DMS153 (cell line): ENCODE measurements at regions not wholly inside any gene's neighbourhood (a gene's known extent, or its start where the extent isn't known, plus 50 kb on each side); places are given as distances from the start of the nearest gene placed in this dataset.

Experiments used
- DNase-seq: peaks from one replicate; lab custom pipeline; 2025; lab: John Stamatoyannopoulos, UW

DNA sequence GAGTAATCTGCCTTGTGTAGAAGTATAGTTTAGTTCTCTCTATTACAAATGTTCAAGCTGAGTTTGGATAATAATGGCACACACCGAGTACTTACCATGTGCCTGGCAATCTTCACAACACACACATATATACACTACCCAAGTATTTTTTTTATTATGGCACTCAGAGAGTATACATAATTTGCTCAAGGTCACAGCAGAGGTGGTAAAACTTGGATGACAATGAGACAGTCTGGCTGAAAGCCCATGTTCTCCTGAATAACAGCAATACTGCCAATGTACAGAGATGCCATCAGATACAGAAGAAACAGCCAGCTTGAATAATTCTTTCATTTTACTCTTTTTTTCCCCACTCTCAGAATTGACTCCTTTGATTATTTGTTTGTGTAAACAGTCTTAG is 460.0 kb downstream of the CNTN6 start:
- no peak for DNase-seq

DNA sequence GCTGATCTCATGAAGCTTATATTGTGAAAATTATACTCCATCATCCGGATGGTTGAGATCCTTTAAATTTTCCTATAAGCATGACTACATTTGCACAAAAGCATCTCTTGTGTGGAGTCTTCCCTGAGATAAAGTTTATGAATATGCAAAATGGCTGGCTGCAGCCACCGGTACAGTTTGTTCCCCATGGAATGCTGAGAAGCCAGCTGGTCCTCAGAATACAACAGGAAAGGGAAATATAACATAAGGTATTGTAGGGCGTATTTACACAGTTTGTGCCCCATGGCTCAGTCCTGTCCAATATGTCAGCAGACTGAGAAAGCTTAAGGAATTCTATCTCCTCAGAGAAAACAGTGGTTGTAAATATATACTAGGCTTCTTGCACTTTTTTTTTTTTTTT is 468.6 kb downstream of the CNTN6 start:
- no peak for DNase-seq

DNA sequence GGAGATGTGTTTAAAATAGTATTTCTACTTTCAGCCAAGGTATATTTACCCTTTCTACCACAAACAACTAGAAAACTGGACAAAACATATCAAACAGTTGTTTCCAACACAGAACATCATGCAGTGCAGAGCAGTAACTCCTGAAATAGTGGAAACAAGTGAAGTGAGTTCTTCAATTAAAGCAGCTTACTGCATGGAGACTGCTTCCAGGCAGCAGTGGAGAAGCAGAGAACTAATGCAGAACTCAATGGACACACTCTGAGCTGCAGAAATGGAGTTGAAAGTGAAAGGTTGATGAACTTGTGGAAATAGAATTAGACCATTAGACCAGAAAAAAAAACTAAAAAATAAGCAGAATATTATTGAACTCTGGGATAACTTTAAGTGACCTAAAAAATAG is 478.9 kb downstream of the CNTN6 start:
- no peak for DNase-seq

DNA sequence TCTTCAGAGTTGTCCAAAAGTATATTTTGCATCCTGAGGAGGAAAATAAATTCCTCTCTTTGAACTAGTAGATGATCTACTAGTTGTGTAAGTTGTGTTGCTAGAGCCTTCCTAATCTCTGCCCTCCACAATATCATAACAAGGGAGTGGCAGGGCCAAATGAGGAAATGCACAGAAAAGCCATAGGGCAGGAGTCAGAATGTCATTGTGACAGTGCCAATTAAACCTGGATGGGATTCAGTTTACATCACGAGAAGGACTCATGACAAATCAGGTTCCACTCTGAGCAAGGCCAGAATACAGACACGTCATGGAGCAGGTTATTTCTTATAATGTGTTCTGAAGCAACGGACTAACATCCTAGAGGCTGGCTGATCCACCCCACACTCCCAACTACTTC is 483.2 kb downstream of the CNTN6 start:
- DNase-seq = no peak

DNA sequence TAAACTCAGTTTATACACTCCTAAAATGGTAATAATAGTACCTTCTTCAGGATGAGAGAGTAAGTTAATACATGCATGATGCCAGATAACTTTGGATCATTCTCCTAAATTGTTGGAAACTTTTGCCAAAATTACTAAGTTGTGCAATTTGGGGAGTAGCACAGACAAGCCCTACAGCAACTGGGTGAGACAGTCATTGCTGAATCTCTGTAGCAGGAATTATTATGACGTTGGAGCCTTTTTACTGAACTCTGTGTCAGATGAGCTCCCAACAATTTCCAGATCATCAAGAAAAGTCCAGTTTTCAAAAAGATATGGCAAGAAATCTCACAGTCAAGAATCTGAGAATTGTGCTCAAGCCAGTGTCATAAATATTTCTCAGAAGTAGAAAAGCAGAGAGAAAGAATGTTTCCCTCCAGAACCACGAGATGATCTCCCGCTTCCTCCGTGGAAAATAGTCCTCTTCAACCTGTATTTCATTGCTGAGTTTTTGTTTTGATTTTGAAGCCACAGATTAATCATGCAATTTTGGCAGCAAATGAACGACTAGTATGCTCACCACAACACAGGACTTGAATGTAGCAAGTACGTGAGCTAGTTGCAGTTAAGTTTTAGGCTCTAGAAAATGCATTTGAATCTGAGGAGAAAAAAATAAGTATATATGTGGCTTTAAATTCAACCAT is 485.4 kb downstream of the CNTN6 start:
- DNase-seq = no peak

DNA sequence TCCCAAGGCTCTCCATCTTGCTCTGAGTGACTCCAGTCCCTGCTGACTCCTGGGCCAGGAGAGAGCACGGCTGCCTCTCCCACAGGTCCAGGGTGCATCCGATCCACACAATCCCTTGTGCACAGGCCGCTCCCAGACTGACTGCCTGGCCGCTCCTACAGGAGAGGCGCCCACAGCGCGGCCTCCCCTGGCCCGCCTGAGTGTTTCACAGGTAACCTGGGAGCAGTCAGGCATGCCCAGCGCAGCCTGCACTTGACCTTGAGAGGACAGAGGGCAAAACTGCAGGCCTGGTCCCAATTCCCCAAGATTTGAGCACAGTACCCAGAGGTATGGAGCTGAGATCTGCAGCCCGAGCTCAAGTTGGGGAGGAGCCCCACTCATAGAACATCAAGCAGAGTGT is 490.2 kb downstream of the CNTN6 start:
- no peak for DNase-seq

DNA sequence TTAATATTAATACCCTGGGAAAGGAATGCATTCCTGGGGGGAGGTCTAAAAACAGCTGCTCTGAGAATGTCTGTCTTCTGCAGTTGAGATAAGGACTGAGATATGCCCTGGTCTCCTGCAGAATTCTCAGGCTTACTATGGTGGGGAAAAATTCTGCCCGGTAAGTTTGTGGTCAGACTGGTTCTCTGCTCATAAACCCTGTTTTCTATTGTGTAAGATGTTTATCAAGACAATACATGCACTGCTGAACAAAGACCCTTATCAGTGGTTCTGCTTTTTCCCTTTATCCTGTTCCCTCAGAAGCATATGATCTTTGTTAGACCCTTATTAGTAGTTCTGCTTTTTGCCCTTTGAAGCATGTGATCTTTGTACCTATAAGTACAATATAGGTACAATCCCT is 494.6 kb downstream of the CNTN6 start:
- no peak for DNase-seq

DNA sequence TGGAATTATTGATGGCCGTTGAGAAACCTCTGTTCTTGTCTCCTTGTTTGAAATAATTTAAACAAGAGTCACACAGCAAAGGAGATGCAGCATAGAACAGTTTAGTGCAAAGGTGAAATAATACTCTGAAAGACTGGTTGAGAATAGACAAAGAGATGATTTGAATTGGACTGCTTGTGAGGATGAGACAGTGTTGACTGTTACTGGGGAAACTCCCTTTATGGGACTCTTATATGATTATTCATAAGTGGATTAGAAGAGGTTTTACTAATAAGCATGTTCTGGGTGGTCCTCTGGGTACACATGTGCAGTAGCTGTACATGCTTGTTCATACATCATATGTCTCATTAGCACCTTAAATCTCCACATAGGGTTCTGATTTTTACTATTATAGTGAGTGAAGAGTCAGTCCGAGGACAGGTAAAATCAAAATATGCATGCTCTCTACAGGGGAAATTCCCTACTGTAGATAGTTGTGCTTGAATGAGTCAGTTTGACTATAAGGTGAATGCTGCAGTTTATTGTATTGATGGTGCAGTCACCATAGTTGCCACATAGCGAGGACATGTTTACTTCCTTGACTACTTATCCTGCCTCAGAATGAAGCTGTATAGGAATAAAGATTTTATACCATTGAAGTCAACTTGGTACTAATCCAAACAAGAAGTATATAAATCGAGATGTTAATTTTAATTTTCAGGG is 498.7 kb downstream of the CNTN6 start:
- no peak for DNase-seq

DNA sequence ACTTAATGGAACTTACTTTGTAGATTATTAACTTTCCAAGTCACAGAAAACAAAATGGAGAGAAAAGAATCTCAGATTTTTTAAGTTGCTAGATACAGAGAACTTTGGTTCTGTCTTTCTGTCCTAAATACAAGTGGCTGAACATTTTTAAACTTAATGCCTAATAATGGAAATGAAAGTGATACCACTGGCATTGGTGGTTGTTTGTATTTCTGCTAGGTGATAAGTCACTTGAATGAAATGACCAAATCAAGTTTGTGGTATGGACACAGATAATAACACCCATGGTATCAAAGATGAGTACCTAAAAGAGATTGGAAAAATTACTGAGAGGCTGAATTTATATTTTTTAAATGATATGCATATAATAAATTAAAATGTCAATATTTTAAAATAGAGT is 502.1 kb downstream of the CNTN6 start:
- DNase-seq = no peak

DNA sequence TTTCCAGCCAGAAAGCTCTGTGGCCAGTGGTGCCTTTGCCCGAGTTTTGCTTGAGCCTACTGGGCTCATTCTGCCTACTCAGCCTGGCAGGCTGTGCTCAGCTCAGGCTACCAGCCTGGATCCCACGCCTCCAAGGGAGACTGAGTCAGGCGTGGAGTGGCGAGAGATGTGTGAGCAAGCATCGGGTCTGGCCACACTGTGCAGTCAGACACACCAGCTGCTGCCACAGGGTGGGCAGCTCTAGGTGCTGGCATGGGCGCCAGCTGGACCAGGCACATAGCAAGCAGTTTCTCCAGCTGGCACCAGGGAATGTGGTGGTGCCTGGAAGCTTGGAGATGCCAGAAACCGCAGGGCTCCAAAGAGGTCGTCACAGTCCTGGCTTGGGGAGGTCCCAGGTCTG is 498.5 kb upstream of the CNTN4 start:
- DNase-seq = no peak

DNA sequence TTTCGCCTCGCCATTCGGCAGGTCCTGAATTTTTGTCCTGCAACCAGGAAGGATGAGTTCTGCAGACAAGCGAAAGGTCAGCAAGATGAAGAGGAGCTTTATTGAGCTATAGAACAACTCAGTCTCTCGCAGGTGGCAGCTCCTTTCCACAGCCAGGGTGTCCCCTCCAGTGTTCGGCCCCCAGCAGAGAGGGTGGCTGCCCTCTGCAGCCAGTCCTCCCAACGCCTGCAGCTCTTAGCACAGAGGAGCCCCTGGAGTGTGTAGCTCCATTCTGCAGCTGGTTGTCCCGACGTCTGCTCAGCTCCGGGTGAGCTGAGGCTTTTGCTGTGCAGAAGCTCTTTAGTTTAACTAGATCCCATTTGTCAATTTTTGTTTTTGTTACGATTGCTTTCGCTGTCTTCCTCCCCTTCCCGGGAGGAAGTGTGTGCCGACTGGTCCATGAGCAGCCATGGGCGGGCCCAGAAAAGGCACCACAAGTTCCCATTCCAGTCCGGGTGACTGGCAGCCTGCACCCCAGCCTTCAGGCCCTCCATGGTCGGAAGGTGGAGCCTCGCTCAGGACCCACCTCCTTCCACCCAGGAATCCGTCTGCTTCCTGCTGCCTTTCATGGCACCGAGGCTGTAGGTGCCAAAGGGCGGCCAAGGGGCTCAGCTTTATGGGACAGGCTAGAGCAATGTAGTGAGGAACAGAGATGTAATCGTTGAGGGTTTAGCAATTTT is 497.8 kb upstream of the CNTN4 start:
- no peak for DNase-seq

DNA sequence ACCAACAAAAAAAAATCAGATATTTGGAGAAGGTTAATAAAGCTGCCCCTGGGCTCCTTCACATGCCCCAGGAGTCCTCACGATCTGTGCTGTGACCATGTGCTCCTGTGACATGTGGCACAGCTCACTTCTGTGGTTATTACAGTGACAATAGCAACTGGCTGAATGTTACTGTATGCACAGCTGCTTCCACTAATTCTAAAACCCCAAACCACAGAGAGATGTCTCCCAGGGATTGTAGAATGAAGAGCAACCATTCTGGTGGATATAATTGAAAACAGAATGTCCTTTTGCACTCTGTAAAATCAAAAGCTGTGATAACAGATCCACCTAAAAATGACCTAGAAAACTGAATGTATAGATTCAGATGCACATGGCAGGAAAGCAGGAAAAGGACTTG is 489.2 kb upstream of the CNTN4 start:
- peak; percentile 36 for DNase-seq

DNA sequence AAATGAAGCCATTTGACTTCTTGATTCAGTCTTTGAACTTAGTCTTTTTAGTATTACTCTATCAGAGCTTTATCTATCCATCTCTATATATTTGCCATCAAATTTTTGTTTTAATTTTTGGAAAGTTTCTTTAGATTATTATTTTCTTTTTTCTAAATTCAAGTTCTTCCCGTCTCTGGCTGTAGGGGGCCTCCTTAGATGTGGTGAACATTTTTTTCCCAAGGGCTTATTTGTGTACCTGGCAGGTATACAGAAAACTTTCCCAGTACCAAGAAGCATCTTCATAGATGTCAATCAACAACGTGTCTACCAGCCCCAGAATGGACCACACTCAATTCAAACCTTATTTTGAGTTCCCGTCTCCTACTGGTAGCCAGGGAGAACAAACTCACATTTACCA is 486.8 kb upstream of the CNTN4 start:
- DNase-seq = no peak

DNA sequence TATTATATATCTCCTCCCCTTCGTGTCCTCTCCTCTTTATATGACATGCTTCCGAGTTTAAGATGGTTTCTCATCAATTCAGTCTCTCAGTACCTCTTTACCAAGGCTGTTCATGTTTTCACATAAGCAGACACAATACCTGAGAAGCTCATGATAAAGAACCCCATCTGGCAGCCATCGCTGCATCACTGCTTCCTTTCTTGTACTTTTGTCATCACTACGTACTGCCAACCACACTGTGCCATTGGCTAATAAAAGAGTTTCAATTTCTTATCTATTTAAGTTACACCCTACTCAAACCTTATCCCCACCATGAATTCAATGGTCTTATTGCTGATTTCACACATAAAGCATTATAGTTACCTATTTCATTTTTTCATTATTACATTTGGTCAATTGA is 484.7 kb upstream of the CNTN4 start:
- DNase-seq = no peak

DNA sequence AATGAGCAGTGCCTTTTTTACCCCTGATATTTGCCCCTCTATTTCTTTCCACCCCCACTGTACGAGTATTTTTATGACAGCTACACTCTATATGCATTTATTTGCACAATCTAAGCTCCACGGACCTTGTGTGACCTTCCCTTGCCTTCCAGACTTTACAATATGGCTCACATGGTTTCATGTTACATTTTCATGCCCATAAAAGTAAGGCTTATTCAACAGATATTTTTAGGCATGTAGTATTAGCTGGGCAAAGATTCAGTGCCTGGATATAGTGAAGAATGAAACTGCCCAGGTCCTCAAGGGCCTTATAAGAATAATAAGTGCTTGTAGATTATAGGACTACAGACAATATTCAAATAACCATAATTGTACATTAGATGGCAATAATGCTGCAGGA is 481.9 kb upstream of the CNTN4 start:
- DNase-seq = no peak

DNA sequence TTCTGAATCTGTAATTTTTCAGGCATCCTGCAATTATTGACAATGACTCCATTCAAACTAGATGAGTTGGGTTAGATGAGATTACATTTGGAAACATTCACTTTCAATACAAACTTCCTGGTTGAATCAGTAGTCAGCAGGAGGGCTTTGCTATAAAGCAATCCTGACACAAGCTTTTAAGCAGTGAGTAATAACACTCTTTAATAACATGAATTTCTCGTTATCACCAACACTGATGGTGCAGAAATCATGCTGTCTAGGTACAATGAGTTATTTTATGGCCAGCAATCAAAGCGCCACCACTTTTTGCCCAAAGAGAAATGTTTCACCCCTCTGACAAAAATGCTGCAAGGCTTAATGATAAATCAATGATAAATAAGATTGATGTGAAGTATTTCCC is 474.8 kb upstream of the CNTN4 start:
- no peak for DNase-seq

DNA sequence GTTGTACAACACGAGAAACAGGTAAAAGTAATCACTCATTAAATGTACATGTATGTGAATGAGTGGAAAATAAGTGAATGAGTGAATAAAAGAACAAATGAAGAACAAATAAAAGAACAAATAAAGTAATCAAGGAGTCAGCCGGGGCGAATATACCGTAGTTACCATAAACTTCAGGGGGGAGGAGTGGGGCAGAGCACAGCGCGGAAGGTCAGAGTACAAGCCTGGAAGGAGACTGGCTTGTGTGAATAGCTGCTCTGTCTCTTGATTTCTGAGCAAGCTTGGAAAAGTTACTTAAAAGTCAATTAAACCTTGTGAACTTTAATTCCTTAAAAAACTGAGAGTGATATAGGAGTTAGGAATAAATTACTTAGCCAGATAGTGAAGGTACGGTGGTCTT is 466.5 kb upstream of the CNTN4 start:
- no peak for DNase-seq

DNA sequence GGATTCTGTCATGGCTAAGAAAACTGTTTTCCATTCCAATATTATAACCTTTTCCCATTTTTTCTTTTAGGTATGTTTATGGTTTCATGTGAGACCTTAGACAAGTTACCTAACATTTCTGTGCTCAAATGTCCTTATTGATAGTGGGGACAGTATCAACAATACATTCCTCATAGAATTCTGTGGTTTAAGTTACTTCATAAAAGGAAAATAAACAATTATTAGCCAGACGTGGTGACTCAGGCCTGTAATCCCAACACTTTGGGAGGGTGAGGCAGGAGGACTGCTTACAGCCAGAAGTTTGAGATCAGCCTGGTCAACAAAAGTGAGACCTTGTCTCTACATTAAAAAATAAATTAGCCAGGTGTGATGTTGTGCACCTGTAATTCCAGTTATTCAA is 436.8 kb upstream of the CNTN4 start:
- no peak for DNase-seq

DNA sequence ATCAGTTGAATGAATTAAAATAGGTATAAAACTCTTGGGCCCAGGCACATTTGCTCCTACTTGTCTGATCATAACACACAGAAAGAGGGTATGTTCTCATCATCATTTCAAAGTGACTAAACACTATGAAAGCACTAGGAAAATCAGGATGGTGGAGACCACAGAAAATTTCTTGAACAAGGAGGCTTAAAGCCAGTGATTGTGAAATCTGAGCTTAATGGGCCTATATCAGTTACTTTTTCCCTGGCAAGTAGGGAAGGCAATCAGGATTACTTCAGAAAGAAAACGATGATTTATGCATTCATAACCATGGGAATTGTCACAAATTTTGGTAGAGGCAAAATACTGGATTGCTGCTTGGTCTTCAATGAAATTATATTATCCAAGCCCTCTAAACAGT is 434.4 kb upstream of the CNTN4 start:
- DNase-seq = no peak

DNA sequence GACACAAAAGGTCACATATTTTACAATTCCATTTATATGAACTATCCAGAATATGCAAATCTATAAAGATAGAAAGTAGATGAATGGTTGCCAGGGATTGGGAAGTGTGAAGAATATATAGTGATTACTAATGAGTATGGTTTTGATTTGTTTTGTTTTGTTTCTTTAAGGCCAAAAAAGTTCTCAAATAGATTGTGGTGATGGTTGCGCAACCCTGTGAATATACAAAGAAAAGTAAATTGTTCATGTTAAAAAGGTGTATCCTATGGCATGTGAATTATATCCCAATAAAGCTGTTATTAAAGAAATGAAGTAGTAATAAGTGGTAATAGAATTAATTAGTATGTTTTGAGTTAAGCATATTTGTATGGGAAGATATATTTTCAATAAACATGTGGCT is 431.8 kb upstream of the CNTN4 start:
- no peak for DNase-seq

DNA sequence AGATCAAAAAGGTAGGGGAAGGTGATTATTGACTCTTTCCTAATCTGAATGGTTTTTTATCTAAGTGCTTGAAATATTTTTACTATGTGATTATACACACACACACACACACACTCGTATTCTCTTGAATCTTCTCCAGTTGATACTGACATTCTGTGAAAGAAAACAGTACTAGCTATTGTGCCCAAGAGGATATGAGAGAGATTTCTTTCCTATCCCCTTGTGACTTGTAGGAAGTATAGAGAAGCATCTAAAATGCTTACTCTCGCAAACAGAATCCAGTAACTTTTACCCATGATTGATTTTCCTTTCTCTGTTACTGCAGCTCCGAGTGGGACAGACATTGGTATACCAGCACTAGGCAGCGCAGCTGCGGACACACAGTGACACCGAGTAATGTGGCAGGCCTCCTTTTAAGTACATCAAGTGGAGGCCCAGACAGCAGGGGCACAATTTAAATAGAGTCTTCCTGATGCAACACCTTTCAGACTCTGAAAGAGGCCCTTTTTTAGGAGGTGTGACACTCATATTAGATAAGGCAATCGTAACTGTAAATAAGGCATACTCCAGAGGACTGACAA is 421.0 kb upstream of the CNTN4 start:
- no peak for DNase-seq

DNA sequence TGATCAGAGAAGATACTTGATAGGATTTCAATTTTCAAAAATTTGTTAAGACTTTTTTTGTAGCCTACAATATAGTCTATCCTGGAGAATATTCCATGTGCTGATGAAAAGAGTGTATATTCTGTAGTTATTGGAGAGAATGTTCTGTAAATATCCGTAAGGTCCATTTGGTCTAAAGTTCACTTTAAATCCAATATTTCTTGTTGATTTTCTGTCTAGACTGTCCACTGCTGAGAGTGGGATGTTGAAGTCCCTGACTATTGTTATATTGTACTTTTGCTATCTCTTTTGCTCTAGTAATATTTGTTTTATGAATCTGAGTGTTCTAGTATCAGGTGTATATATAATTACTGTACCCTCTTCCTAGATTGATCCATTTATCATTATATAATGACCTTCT is 406.2 kb upstream of the CNTN4 start:
- DNase-seq = no peak

DNA sequence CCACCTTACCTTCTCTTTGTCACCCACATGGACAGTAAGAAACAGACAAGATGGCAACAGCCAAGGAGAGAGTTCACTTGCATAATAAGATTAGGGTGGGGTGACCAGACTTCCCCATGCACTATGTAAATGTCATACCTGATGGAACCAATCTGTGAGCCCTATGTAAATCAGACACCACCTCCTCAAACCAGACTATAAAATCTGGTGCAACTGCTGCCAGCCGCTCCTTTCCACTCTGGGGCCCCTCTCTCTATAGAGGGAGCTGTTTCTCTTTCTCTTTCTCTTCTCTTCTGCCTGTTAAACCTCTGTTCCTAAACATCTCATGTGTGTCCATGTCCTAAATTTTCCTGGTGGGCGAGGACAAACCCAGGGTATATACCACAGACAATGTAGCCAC is 405.5 kb upstream of the CNTN4 start:
- DNase-seq = no peak
